Amygdala (tissue), 56 donors: ENCODE measurements at regions not wholly inside any gene's neighbourhood (a gene's known extent, or its start where the extent isn't known, plus 50 kb on each side); places are given as distances from the start of the nearest gene placed in this dataset.

Experiments used
- DNase-seq, 56 donors: peaks; one replicate each; lab custom pipeline; 2025; lab: John Stamatoyannopoulos, UW

DNA sequence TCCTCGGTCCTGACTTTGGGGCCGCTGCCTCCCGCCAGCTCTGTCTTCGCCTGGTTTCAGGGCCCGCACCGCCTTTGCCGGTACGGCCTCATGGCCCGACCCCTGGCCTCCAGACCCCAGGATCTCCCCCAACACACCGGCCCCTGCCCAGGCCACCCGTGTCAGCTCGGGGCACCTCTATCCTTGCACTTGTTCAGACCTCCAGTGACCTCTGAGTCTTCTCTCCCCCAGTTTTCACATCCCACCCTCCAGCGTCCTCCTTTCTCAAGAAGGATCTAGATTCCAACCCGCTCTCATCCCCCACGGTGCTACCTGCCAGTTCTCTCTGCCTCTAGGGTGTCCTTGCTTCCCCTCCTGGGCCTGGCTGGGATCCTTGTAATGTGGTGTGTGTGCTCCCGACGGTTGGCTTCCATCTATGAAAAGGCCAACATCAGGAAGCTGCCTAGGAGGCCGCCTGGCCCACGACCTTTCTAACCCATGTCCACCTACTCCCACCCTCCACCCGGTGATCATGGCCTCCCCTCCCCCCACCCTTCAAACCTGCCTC is 61.1 kb downstream of the SPATA31C2 start:
- DNase-seq: no peak

GRCh38 chr9:88076286-88077070 is 61.8 kb downstream of the SPATA31C2 start:
- DNase-seq: peak in 48 of 56 donors; percentile 5 to 71 (median 46)

GRCh38 chr9:88075966-88076285 is 62.3 kb downstream of the SPATA31C2 start:
- peak in 3 of 56 donors; percentile 44 to 61 (median 58) for DNase-seq

- no peak for DNase-seq
Measured at GRCh38 chr9:88075506-88075905, 62.8 kb downstream of the SPATA31C2 start.

DNA sequence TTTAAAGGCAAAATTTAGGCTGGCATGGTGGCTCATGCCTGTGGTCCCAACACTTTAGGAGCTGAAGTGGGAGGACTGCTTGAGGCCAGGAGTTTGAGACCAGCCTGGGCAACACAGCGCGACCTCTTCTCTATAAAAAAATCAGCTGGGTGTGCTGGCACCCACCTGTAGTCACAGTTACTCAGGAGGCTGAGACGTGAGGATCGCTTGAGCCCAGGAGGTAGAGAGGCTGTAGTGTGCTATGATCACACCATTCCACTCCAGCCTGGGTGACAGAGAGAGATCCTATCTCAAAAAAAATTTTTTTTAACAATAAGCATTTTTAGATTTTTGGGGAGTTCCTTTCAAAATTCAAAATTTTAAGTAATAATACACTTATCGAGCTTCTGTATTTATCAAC is 63.3 kb downstream of the SPATA31C2 start:
- no peak for DNase-seq

DNA sequence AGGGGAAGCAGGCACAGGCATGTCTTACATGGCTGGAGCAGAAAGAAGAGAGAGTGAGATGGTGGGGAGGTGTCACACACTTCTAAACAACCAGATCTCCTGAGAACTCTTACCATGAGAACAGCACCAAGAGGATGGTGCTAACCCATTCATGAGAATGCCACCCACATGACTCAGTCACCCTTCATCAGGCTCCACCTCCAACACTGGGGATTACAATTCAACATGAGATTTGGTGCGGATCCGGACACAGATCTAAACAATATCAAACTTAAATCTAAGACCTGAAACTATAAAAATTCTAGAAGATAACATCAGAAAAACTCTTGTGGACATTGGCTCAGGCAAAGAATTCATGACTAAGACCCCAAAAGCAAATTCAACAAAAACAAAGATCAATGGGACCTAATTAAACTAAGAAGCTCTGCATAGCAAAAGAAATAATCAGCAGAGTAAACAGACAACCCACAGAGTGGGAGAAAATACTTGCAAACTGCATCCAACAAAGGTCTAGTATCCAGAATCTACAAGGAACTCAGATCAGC is 65.4 kb downstream of the SPATA31C2 start:
- no peak for DNase-seq

- no peak for DNase-seq
Measured at GRCh38 chr9:88071331-88071730, 66.9 kb downstream of the SPATA31C2 start.

GRCh38 chr9:88065619-88066018 is 72.7 kb downstream of the SPATA31C2 start:
- no peak for DNase-seq

DNA sequence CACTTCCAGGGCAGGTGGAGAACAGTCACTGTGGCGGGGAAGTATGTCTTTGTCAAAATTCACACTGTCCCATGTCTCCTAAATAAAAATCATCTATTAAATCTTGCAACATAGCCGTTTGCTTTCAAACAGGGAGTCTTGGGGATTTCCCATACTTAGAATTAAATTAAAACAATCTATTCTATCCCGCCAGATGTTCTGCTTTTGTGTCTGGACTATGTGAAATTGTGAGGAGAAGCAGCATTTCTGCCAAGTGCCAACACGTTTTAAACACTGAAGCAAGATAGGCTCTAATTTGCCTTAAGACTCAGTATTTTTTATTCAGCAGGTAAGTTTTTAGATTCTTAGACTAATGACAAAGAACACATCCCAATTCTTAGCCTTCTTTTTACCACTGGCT is 73.7 kb downstream of the SPATA31C2 start:
- DNase-seq: no peak

GRCh38 chr9:88060746-88061145 is 77.5 kb downstream of the SPATA31C2 start:
- DNase-seq: no peak

- no peak for DNase-seq
Measured at GRCh38 chr9:88059469-88059868, 78.8 kb downstream of the SPATA31C2 start.

DNA sequence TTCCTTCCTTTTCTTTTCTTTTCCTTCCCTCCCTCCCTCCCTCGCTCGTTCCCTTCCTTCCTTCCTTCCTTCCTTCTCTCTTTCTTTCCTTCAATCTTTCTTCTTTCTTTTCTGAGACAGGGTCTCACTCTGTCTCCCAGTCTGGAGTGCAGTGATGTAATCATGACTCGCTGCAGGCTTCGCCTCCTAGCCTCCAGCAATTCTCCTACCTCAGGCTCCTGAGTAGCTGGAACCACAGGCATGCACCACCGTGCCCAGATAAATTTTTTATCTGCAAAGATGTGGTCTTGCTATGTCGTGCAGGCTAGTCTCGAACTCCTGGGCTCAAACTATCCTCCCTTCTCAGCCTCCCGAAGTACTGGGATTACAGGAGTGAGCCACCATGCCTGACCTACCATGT is 81.4 kb downstream of the SPATA31C2 start:
- DNase-seq: no peak

GRCh38 chr9:88053856-88054501 is 79.6 kb upstream of the CDK20 start:
- no peak for DNase-seq

DNA sequence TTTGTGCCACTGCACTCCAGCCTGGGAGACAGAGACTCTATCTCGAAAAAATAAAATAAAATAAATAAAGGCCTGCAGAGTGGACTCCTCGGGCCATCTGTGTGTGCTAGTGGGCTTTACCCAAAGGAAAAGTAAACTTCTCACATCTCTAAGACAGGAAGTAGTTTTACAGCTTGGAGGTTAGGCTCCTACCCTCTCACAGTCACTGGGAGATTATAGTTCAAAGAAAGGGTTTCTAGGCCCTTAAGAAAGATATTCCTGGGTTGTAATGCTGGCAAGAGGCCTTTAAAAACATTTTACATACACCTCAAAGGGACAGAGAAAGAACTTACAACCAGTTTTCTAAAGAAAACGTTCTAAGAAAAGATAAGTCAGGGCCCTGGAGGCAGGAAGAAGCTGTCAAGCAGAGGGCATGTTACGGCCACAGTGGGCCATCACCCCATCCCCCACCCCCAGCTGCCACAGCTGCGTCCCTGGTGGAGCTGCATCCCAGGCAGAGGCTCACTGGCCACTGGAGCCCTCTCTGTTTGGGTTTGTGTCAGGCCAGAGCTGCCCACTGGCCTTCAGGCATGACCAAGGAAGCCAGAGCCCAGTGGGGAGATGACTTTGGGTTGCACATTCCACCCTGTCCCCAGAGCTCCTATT is 78.1 kb upstream of the CDK20 start:
- no peak for DNase-seq

- DNase-seq: no peak
Measured at GRCh38 chr9:88051138-88051537, 76.8 kb upstream of the CDK20 start.

DNA sequence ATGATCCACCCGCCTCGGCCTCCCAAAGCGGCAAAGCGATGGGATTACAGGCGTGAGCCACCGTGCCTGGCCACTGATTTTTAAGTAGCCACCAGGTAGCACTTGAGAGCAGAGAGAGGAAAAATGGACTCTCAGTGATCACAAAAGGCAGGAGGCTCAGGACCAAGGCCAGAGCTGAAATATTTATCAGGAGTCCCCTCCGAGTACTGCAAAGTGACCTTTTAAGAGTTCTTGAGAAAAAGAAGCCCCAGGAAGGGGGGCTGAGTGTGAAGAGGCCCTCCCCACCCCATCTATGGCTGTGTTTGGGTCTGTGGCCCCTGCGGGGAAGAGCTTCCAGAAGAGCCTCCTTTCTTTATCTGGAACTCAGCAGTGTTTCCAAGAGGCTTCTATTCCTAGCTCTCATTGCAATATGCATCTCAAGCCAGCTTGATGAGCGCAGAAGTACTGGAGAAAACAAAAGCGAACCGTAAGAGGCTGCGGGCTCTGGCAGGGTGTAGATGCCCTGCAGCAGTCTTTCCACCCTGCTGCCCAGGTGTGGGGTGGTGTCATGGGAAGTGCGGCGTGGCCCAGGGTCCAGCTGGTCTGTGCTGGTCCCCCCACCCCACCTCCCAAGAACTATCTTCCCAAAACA is 75.5 kb upstream of the CDK20 start:
- no peak for DNase-seq

DNA sequence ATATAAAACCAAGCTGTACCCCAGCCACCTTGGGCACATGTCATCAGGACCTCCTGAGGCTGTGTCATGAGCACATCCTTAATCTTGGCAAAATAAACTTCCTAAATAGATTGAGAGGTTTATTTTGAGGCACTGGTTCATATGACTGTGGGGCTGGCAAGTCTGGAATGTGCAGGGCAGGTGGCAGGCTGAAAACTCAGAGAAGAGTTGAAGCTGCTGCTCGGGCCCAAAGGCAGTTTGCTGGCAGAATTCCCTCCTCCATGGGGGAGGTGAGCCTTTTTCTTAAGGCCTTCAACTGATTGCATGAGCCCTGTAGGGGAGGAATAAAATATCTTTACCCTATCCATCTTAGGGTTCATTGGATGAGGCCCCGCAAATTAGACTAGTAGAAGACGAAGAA is 72.2 kb upstream of the CDK20 start:
- DNase-seq: no peak

DNA sequence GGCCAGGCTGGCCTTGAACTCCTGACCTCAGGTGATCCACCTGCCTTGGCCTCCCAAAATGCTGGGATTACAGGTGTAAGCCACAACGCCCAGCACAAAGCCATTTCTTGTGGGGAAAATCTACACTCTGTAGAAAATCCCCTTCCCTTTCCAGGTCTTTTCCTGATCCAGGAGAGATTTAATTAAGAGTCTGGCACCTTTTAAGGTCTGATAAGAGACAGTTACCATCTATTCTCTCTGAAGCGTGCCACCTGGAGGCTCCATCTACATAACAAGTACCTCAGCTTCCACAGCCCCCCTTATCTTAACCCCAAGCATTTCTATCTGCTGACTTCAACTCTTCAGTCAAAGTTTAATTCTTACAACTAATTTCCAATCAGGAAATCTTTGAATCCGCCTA is 71.4 kb upstream of the CDK20 start:
- no peak for DNase-seq

GRCh38 chr9:88044200-88044599 is 69.9 kb upstream of the CDK20 start:
- no peak for DNase-seq

- no peak for DNase-seq
Measured at GRCh38 chr9:88043647-88044046, 69.3 kb upstream of the CDK20 start.

GRCh38 chr9:88041447-88041846 is 67.1 kb upstream of the CDK20 start:
- DNase-seq: no peak
